Activated naive CD4-positive, alpha-beta T cell (primary cell): ENCODE measurements at regions not wholly inside any gene's neighbourhood (a gene's known extent, or its start where the extent isn't known, plus 50 kb on each side); places are given as distances from the start of the nearest gene placed in this dataset.

Experiments
- DNase-seq, 4 experiments: peaks; one replicate each; lab custom pipeline; 2025; lab: John Stamatoyannopoulos, UW

DNA sequence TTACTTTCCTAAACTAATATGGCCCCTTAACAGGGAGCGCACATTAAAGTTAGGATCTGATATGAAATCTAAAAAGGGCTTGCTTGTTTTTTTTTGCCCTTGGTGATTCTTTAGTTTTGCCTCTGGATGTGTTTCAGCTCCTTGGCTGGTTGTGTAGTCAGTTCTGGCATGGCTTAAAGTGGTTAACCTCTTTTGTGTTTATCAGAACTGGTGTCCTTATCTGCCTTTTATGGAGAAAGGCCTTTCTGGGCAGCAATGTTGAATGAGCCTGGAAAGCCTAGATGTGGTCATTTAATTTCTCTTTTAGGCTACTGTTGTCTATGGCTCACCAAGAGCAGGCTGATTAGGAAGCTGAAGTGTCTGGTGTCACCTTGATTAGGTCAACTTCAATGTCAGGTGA, 254.5 kb upstream of the ROPN1 start:
- no peak for DNase-seq

DNA sequence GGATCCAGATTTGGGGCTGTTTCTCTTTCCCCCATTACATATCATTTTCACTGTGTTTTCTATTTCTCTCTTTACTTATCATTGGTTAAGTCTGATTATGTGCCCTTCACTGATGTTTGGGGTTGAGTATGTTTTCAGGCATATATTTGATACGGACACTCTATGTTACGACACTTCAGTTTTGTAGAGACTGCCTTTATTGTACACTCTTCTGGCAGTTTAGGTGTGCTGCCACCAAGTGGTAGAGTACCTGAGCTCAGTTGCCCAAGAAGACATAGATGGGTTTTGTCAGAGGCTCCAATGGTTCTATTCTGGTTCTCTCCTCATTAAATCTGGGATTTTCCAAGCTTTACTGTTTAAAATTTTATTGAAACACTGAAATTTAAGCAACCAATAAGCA, 255.0 kb upstream of the ROPN1 start:
- no peak for DNase-seq

DNA sequence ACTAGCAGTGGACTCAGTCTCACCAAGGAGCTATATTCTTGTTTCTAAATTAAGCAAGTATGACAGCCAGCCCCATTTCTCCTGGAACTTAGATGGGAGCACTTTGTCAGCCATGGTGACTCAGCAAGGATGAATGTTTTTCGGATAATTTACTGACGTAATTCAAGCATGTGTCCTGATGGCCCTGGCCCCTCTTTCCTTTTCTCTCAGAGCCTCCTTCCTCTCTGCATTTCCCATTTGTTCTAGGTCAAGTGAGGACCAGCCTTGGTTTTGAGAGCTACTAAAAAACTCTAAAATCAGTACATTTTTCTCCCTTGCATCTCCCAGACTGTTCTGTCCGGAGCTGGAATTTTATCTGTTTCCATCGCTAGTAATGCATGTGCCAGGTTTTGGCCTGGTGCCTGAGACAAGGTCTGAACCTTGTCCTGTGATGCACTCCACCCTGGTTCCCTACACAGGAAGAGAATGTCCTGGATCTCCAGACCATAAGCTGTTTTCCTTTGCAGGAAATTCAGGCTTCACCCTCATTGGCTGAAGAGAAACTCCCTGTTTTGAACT, 256.6 kb upstream of the ROPN1 start:
- no peak for DNase-seq

- no peak for DNase-seq
Measured at GRCh38 chr3:124249038-124249437, 257.1 kb upstream of the ROPN1 start.

DNA sequence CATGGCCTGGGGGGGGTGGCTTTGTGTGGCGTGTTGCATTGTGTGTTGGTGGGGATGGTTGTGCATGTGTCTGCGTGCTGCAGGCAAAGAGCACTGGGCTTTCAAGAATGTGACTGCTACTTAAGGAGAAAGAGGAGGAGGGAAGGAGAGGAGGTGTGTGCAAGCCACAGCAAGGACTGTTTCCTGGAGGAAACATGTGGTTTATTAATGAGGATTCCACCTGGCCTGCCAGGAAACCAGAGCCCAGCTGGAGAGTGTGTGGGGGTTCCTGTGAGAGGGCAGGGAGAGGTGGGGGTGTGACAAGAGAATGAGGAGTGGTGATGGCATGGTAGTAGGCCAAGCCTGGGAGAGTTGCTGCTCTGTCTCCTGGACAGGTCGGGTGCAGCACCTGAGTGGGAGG, 258.1 kb upstream of the ROPN1 start:
- DNase-seq, result no peak

- DNase-seq, result no peak
Measured at GRCh38 chr3:124256156-124256555, 264.2 kb upstream of the ROPN1 start.

DNA sequence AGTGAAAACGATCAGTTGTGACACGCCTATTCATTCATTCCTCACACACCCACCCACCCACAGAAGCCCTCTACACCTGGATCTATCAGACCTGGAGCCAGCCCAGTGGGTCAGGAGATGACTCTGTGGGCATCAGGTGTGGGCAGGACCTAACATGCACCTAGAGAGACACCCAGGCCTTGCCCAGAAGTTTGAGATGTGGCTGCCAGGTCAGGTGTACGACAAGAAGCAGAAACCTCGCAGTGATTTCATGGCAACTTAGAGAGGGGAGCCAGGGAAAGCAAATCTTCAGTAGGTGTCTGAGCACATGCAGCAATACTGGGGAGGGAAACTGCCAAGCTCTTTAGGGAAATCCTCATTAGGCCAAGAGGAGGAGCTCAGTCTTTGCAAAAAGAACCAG, 264.7 kb upstream of the ROPN1 start:
- no peak for DNase-seq

DNA sequence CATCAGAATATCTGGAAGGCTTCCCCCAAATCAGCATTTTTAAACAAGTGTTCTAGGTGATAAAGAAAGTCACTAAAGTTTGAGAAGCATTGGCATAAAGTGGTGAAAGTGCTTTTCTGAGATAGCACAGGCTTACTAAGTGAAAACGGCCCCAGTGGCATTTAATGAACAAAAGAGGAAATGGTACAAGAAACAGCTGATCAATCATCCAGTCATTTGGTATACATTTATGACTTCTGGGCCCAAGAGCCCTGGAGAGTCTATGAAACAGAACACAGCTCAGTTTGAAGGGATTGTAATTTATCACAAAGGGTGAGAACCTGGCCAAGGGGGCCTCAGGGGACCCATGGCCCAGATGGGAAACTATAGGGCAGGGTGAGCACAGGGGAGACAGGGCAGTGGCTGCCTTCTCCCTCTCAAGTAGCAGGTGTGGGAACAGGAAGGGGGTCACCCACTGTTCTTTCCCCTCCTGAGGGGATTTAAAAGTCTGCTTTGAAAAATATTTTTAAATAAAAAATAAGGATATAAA, 265.5 kb upstream of the ROPN1 start:
- DNase-seq, result no peak

- no peak for DNase-seq
Measured at GRCh38 chr3:124258057-124258500, 266.2 kb upstream of the ROPN1 start.

DNA sequence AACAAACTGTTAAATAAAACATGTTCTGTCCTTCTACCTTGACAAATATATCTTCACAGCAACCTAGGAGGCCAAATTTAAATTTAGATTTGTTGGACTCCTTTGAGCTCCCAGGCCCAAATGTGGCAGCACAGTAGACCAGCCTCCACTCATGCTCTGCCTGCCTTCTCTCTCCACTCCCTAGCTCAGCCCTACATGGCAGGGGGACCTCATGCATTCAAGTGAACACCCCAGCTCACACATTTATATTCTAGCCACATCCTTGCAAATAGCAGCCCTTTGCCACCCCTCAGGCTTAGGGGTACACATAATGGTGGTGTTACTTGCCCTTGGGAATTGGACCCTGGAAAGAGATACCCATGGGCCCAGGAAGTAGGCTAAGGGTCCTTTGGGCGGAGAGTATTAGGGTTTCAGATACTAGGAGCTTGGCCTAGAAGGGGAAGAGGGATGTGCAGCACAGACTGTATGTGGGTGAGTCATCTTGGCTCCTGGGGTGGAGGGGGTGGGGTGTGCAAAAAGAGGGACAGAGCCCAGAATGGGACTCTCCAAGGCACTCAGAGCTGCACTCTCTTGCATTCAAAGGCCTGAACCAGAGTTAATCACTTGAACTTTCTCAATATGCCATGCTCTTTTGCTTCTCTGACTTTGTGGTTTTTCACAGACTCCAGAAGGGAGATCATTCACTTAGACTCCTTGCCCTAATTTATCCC, 268.4 kb upstream of the ROPN1 start:
- DNase-seq, result no peak

- no peak for DNase-seq
Measured at GRCh38 chr3:124261306-124261705, 269.4 kb upstream of the ROPN1 start.

DNA sequence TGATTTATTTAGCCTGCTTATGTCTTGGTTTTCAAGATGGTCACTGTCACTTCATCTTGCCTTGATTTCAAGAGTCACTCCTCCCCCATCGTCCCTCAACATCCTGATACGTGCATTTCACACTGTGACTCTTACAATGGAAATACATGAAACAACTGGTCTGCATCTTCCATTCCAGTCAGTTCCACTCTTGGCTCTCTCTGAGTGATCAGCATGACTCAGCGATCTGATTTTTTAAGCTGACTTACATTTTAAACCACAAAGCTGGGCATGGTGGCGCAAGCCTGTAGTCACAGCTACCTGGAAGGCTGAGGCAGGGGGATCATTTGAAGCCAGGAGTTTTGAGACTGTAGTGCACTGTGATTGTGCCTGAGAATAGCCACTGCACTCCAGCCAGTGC, 271.2 kb upstream of the ROPN1 start:
- no peak for DNase-seq

GRCh38 chr3:124264346-124264745, 272.4 kb upstream of the ROPN1 start:
- no peak for DNase-seq

DNA sequence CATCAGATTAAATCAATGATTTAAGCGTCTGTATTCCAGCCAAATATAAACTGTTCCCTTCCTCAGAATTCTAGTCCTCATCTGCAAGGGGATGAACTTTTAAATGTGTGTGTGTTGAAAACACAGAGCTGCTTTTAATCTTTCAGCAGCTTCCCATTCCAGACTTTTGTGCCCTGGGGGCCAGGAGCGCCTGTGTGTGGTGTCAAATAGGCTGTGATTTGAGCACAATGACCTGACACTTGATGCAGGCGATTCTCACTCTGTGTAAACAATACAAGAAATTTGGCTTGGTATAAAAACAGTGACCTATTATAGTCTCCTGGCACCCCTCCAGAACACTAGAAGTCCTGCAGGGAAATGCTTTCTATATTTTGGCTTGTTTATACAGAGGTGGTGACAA, 274.6 kb upstream of the ROPN1 start:
- no peak for DNase-seq

DNA sequence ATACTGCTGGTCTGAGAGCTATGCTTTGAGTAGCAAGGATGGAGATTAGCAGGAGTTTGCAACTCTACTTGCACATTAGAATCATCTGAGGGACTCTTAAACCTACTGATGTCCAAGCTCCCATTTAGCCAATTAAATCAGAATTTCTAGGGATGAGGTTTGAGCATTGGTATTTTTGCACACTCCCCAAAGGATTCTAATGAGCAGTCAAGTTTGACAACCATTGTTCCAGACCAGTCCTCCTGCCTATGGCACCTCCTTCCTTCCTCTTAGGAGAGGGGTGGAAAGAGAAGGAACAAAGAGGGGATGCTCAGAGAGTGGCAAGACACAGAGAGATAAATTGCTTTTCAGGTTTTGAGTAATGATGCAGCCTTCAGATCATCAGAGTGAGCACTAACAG, 275.5 kb upstream of the ROPN1 start:
- DNase-seq, result no peak

DNA sequence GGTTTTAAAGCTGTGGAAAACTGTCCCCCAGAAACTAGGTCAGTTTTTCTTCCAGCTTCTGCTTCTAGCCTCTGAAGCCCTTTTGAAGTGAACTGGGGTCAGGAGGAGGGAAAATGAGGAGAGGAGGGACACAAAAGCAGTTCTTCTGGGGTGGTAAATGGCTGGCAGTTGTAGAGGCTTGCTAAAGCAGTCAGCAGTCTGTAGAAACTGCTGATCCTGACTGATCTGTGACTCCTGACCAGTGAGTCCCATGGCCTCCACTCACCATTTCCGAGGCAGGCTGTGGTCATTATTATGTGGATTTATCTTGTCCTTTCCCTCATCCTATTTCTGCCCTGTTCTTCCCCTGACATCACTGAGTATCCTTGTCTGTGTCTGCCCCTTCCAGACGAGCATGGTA, 276.4 kb upstream of the ROPN1 start:
- DNase-seq, result no peak

- no peak for DNase-seq
Measured at GRCh38 chr3:124269619-124270018, 277.7 kb upstream of the ROPN1 start.

- no peak for DNase-seq
Measured at GRCh38 chr3:124272605-124273151, 280.8 kb upstream of the ROPN1 start.

GRCh38 chr3:124273651-124274050, 281.7 kb upstream of the ROPN1 start:
- DNase-seq, result no peak

DNA sequence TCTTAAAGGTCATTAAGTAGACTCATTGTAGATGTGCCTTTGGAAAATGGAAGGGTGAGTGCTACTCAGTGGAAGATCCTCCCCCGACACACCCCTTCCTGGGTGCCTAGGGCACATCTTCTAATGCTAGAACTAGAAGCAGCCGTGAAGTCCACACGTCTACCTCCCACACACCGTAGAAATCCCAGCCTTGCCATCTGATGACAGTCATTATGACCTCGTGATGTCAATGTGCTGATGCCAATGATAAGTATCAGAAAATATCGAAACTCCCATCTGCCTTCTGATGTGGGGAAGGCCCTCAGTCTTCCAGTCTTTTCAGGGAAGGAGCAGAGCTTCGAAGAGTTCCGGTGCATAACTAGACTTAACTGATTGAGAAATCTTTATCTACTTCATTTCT, 282.1 kb upstream of the ROPN1 start:
- no peak for DNase-seq

- no peak for DNase-seq
Measured at GRCh38 chr3:124275412-124275811, 283.5 kb upstream of the ROPN1 start.

DNA sequence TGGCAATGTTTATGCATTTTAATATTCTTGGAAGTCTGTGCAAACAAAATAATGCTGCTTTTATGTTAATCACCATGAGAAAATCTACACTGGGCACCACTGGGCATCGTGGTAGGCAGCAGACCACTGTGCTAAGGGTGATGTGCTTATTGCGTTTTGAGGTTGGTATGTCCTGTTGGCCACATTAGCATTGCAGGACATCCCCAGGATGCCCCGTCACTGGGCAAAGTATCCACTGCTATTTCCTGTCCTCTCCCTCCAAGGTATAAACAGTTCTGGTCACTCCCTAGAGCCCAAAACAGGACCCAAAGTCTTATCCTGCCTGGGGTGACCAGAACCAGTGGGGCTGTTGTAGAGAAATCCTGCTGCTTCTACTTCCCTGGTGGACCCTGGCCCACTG, 284.2 kb upstream of the ROPN1 start:
- DNase-seq, result no peak

- DNase-seq, result no peak
Measured at GRCh38 chr3:124276539-124277143, 284.7 kb upstream of the ROPN1 start.
